SK-N-SH (cell line): ENCODE measurements at regions not wholly inside any gene's neighbourhood (a gene's known extent, or its start where the extent isn't known, plus 50 kb on each side); places are given as distances from the start of the nearest gene placed in this dataset.

Source experiments
- CTCF ChIA-PET: fragments of 300-600, 350-600 bp; formaldehyde crosslinking; extraction: SDS; loops from one replicate; lab custom pipeline; 2021; lab: Yijun Ruan, JAX
- POLR2A ChIA-PET: fragments of 350-600 bp; sonication (Branson Sonifier 250); formaldehyde crosslinking; extraction: SDS; loops from one replicate; lab custom pipeline; 2020; ENCODE audit warnings: antibody characterized with exemption, inconsistent platforms; lab: Yijun Ruan, JAX
- DNase-seq: peaks from one replicate; pipeline ENCODE4 v3.0.0; 2012
- H2AFZ ChIP-seq: fragments of 200-600 bp; sonication (generic); 2 replicates; pipeline ENCODE4 v1.8.1; 2016; ENCODE audit warnings: antibody characterized with exemption, mild to moderate bottlenecking, low read depth
- H3F3A ChIP-seq: fragments of 200-600 bp; sonication (generic); replicated peaks from 2 replicates; pipeline ENCODE3; 2016; ENCODE audit warnings: antibody characterized with exemption, mild to moderate bottlenecking; ENCODE audit not compliant: insufficient read depth
- H3K27ac ChIP-seq, 2 experiments: fragments of 200-500 bp in 1 of 2; fragments of 200-600 bp in 1 of 2; sonication (Bioruptor generic) in 1 of 2; sonication (generic), shearing (Covaris generic) in 1 of 2; 2 replicates each; pipeline versions ENCODE4 v1.5.1 to v1.6.1; 2014 to 2016; ENCODE audit warnings: low read depth in 2 of 2, inconsistent platforms in 1 of 2, low read length in 1 of 2, mild to moderate bottlenecking in 1 of 2, mixed read lengths in 1 of 2
- H3K27me3 ChIP-seq: fragments of 200-600 bp; sonication (generic), shearing (Covaris generic); 2 replicates; pipeline ENCODE4 v1.6.1; 2016; ENCODE audit warnings: mixed run types; ENCODE audit not compliant: insufficient read depth
- H3K36me3 ChIP-seq, 2 experiments: fragments of 200-500 bp in 1 of 2; fragments of 200-600 bp in 1 of 2; sonication (Bioruptor generic) in 1 of 2; sonication (generic) in 1 of 2; replicated peaks in 1 of 2; 2 replicates each; pipeline versions ENCODE3 to v1.5.1; 2014 to 2016; ENCODE audit warnings: low read length in 1 of 2, mild to moderate bottlenecking in 1 of 2; ENCODE audit not compliant: insufficient read depth in 2 of 2, control insufficient read depth in 1 of 2
- H3K4me1 ChIP-seq, 2 experiments: fragments of 200-500 bp in 1 of 2; fragments of 200-600 bp in 1 of 2; sonication (Bioruptor generic) in 1 of 2; sonication (generic), shearing (Covaris generic) in 1 of 2; 2 replicates each; pipeline versions ENCODE4 v1.5.1 to v1.6.1; 2014 to 2016; ENCODE audit warnings: low read depth in 1 of 2, low read length in 1 of 2, mixed run types in 1 of 2; ENCODE audit not compliant: insufficient read depth in 2 of 2, control insufficient read depth in 1 of 2
- H3K4me2 ChIP-seq: fragments of 200-600 bp; sonication (generic), shearing (Covaris generic); 2 replicates; pipeline ENCODE4 v1.6.1; 2017; ENCODE audit warnings: mixed run types
- H3K4me3 ChIP-seq, 2 experiments: fragments of 200-500 bp in 1 of 2; fragments of 200-600 bp in 1 of 2; sonication (Bioruptor generic) in 1 of 2; sonication (generic), shearing (Covaris generic) in 1 of 2; 2 replicates each; pipeline versions ENCODE4 v1.5.1 to v1.8.1; 2014 to 2016; ENCODE audit warnings: low read depth in 2 of 2, inconsistent platforms in 1 of 2, low read length in 1 of 2, mild to moderate bottlenecking in 1 of 2, mixed read lengths in 1 of 2, moderate library complexity in 1 of 2
- H3K79me2 ChIP-seq: fragments of 200-600 bp; sonication (generic); 2 replicates; pipeline ENCODE4 v1.8.1; 2017; ENCODE audit warnings: mild to moderate bottlenecking; ENCODE audit not compliant: insufficient read depth
- H3K9ac ChIP-seq: fragments of 200-600 bp; sonication (generic); 2 replicates; pipeline ENCODE4 v1.6.1; 2017; ENCODE audit warnings: mixed run types
- H3K9me2 ChIP-seq: fragments of 200-600 bp; sonication (generic); 2 replicates; pipeline ENCODE4 v1.6.1; 2017; ENCODE audit warnings: mixed run types
- H3K9me3 ChIP-seq: fragments of 200-600 bp; sonication (generic); 2 replicates; pipeline ENCODE4 v1.6.1; 2017; ENCODE audit warnings: mixed run types, mild to moderate bottlenecking, moderate library complexity
- H4K20me1 ChIP-seq: fragments of 200-600 bp; sonication (generic); 2 replicates; pipeline ENCODE4 v1.6.1; 2017; ENCODE audit warnings: mild to moderate bottlenecking, mixed run types; ENCODE audit not compliant: insufficient read depth
- EP300 ChIP-seq, 2 experiments: IDR thresholded peaks; 2 replicates each; pipeline versions ENCODE4 v1.4.0 to v1.6.1; 2012; ENCODE audit warnings: borderline replicate concordance in 1 of 2, low read depth in 1 of 2, low read length in 1 of 2
- FOXJ3 ChIP-seq: sonication (generic); formaldehyde crosslinking; IDR thresholded peaks from 2 replicates; pipeline ENCODE4 v1.5.1; 2020; ENCODE audit warnings: mild to moderate bottlenecking, missing genetic modification reagents
- FOXM1 ChIP-seq: IDR thresholded peaks from 2 replicates; pipeline ENCODE4 v1.4.0; 2012; ENCODE audit warnings: low read depth, mild to moderate bottlenecking
- GABPA ChIP-seq: IDR thresholded peaks from 2 replicates; pipeline ENCODE4 v1.4.0; 2012; ENCODE audit warnings: low read depth, mild to moderate bottlenecking
- GATA2 ChIP-seq: sonication (generic); formaldehyde crosslinking; IDR thresholded peaks from 2 replicates; pipeline ENCODE4 v1.5.0; 2020; ENCODE audit warnings: mild to moderate bottlenecking, missing genetic modification reagents
- JUND ChIP-seq: IDR thresholded peaks from 2 replicates; pipeline ENCODE4 v1.4.0; 2012
- MXI1 ChIP-seq: IDR thresholded peaks from 2 replicates; pipeline ENCODE4 v1.6.1; 2012; ENCODE audit warnings: mild to moderate bottlenecking, low read depth, low read length, improper control_type of control experiment
- NFIC ChIP-seq: IDR thresholded peaks from 2 replicates; pipeline ENCODE4 v1.4.0; 2012; ENCODE audit warnings: borderline replicate concordance
- NRF1 ChIP-seq: IDR thresholded peaks from 2 replicates; pipeline ENCODE4 v1.6.1; 2012; ENCODE audit warnings: low read depth, mild to moderate bottlenecking, low read length
- PBX3 ChIP-seq: IDR thresholded peaks from 2 replicates; pipeline ENCODE4; 2012
- RCOR1 ChIP-seq: fragments of 150-350 bp; IDR thresholded peaks from 2 replicates; pipeline ENCODE4 v1.6.1; 2017; ENCODE audit warnings: antibody characterized with exemption, low read length
- RXRA ChIP-seq: IDR thresholded peaks from 2 replicates; pipeline ENCODE4 v1.4.0; 2012; ENCODE audit warnings: low read depth, mild to moderate bottlenecking, borderline replicate concordance
- SIN3A ChIP-seq: IDR thresholded peaks from 2 replicates; pipeline ENCODE4 v1.6.1; 2012; ENCODE audit warnings: low read depth, mild to moderate bottlenecking, low read length, moderate library complexity, borderline replicate concordance
- TCF12 ChIP-seq: IDR thresholded peaks from 2 replicates; pipeline ENCODE4 v1.4.0; 2012
- YY1 ChIP-seq: IDR thresholded peaks from 2 replicates; pipeline ENCODE4 v1.4.0; 2012; ENCODE audit warnings: low read depth, mild to moderate bottlenecking
- WGBS: methylation state at CpG from one replicate; pipeline ENCODE4 v1.1.6; 2017; ENCODE audit warnings: low lambda C conversion rate; 5-methylcytosine and 5-hydroxymethylcytosine counted together
- TF ChIP-seq, protein P1 (sequence below): fragments of 150-350 bp; IDR thresholded peaks from 2 replicates; pipeline ENCODE4 v1.6.1; 2016; ENCODE audit warnings: mild to moderate bottlenecking, low read depth, low read length

DNA sequence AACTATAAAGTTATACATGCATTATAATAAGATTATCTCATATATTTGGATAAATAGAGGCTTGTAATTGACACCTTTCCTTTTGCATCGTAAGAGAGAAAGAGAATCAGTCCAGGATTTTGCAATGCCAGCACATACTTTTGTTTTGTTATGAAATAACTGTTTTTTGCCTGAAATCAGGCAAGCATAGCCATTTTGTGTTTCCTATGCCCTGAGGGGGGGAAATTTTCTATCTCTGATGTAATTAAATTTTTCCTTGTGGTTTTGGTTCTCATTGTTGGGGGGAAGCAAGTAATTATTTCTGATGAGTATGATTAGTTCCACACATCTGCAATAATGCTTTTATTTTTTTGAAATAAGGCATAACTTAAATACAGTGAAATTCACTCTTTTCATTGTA, 229.4 kb downstream of the NDFIP2 start:
- no peak overlapping the region for H3K4me2 ChIP-seq
- 50% methylated on average over 1 of the region's 1 CpG for WGBS
- no peak overlapping the region for H2AFZ ChIP-seq
- H3K27me3 ChIP-seq = no peaks in the 10 kb centered on the region
- peak; percentile 35 for DNase-seq
- H3K4me1 ChIP-seq = peaks cover 7% of the 10 kb centered on the region in 2 experiments; a peak in 2 of 4 replicates
- H3K27ac ChIP-seq = peak overlapping the region in 1 of 2 experiments; percentile 89; a peak in 2 of 4 replicates
- no peaks in the 10 kb centered on the region for H3K36me3 ChIP-seq
- POLR2A ChIA-PET = no interaction called here
- no peaks in the 10 kb centered on the region for H3K9me2 ChIP-seq
- no peaks in the 10 kb centered on the region; the same call in 1 of the 2 replicates for H3K9me3 ChIP-seq
- no peaks in the 10 kb centered on the region for H3K79me2 ChIP-seq
- no peak overlapping the region for H3K9ac ChIP-seq
- TF ChIP-seq RCOR1 (peak; percentile 49; the same call in 1 of the 2 replicates), EP300 (IDR thresholded peaks at IDR 0.05; ENCODE audit: borderline replicate concordance in 1 of 2, low read depth in 1 of 2, low read length in 1 of 2) (peak in 1 of 2 experiments; percentile 76; a peak in 2 of 4 replicates), GABPA (no peak), YY1 (no peak), FOXJ3 (CRISPR knock-in tag) (peak; percentile 37; the same call in 1 of the 2 replicates), GATA2 (CRISPR knock-in tag) (peak; percentile 47; the same call in 1 of the 2 replicates), TCF12 (0 out of 2 replicates have a peak, but pooled peaks have one; percentile 14)
- TF ChIP-seq, all 33 proteins: peak for 5
- Histone ChIP-seq H3F3A (no peaks in the 10 kb centered on the region), H4K20me1 (no peaks in the 10 kb centered on the region), H3K4me3 (no peak overlapping the region)
- CTCF ChIA-PET = no interaction called here

DNA sequence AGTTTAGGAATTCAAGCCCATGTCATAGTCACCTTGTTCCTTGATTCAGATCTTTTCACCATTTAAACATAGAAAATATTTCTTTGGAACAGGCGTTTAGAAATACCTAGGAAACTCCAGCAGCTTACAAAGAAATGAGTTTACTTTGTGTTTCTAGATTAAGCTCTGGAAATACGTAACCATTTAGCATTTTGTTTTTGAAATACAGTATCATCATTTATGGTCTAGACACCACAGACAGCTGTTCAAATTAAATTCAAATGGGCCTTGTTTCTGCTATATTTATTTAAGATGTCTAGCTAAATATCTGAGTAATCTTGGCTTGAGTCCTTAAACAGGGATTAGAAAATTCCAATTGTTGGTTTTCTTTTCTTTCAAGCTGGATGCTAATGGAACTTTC, 228.5 kb downstream of the NDFIP2 start:
- no peak overlapping the region for H2AFZ ChIP-seq
- no peak overlapping the region for H3K4me2 ChIP-seq
- no peaks in the 10 kb centered on the region for H3K9me2 ChIP-seq
- no peaks in the 10 kb centered on the region for H3K36me3 ChIP-seq
- H3K4me1 ChIP-seq = peaks cover 7% of the 10 kb centered on the region in 2 experiments; a peak in 2 of 4 replicates
- no peaks in the 10 kb centered on the region for H3K79me2 ChIP-seq
- H3K27me3 ChIP-seq = no peaks in the 10 kb centered on the region
- no peaks in the 10 kb centered on the region; the same call in 1 of the 2 replicates for H3K9me3 ChIP-seq
- TF ChIP-seq YY1 = no peak
- no peak for TF ChIP-seq EP300 (IDR thresholded peaks at IDR 0.05; ENCODE audit: borderline replicate concordance in 1 of 2, low read depth in 1 of 2, low read length in 1 of 2)
- peak; percentile 44; the same call in 1 of the 2 replicates for TF ChIP-seq PBX3
- peak; percentile 38; the same call in 1 of the 2 replicates for TF ChIP-seq TCF12
- peak; percentile 11; the same call in 1 of the 2 replicates for TF ChIP-seq NFIC
- CTCF ChIA-PET = interaction anchor here (0.6 to 1.7 kb wide), 3 partner anchors 29 to 725 kb away, joined by 3 to 5 read pairs (median 3); no protein-coding TSS in a partner anchor
- no peak for DNase-seq
- 36% methylated on average over 2 of the region's 2 CpGs for WGBS
- H3K27ac ChIP-seq = peak overlapping the region; percentile 60 to 89
- no peaks in the 10 kb centered on the region for H4K20me1 ChIP-seq
- POLR2A ChIA-PET = no interaction called here
- H3K4me3 ChIP-seq = no peak overlapping the region
- H3F3A ChIP-seq = no peaks in the 10 kb centered on the region
- no peak overlapping the region for H3K9ac ChIP-seq

DNA sequence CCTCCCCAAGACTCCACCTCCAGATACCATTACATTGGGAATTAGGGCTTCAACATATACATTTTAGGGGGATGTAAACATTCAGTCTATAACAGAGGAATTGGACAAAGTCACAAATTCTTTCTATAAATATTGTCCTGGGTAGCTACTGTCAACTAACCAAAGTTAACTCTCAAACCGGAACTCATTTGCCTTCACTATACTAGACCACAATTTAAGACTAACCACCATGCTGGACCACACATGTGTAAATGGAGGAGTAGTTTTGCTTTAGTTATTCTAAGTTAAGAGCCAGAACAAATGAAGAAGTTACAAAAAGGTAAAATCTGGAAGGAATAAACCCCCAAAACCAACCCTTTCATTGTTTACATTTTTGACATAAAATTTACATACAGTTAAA, 222.8 kb downstream of the NDFIP2 start:
- TF ChIP-seq NRF1 (no peak), SIN3A (no peak), MXI1 (no peak), JUND (no peak), FOXM1 (no peak), RXRA (no peak), RCOR1 (no peak), YY1 (no peak)
- TF ChIP-seq, protein P1, sequence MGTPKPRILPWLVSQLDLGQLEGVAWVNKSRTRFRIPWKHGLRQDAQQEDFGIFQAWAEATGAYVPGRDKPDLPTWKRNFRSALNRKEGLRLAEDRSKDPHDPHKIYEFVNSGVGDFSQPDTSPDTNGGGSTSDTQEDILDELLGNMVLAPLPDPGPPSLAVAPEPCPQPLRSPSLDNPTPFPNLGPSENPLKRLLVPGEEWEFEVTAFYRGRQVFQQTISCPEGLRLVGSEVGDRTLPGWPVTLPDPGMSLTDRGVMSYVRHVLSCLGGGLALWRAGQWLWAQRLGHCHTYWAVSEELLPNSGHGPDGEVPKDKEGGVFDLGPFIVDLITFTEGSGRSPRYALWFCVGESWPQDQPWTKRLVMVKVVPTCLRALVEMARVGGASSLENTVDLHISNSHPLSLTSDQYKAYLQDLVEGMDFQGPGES = no peak
- Histone ChIP-seq H3K9me2 (no peaks in the 10 kb centered on the region), H3K4me1 (no peaks in the 10 kb centered on the region; a peak in 1 of 4 replicates), H3K36me3 (no peaks in the 10 kb centered on the region), H3K27me3 (no peaks in the 10 kb centered on the region), H3F3A (no peaks in the 10 kb centered on the region), H4K20me1 (no peaks in the 10 kb centered on the region), H3K9me3 (no peaks in the 10 kb centered on the region; the same call in 1 of the 2 replicates), H3K9ac (no peak overlapping the region), H3K79me2 (no peaks in the 10 kb centered on the region), H2AFZ (no peak overlapping the region), H3K4me3 (no peak overlapping the region), H3K4me2 (no peak overlapping the region), H3K27ac (no peak overlapping the region)
- 96% methylated on average over 1 of the region's 1 CpG for WGBS
- DNase-seq = no peak
- CTCF ChIA-PET = interaction anchor here (0.7 to 1.0 kb wide), 2 partner anchors 312 to 635 kb away, joined by 3 read pairs; no protein-coding TSS in a partner anchor
- POLR2A ChIA-PET = no interaction called here
